ENCODE measurements at regions not wholly inside any gene's neighbourhood (a gene's known extent, or its start where the extent isn't known, plus 50 kb on each side); places are given as distances from the start of the nearest gene placed in this dataset.

GRCh38 chr5:96072138-96072790 lies 110.6 kb upstream of the ELL2 start:
- DNase-seq (ENCODE audit: low read depth), result no peak

DNA sequence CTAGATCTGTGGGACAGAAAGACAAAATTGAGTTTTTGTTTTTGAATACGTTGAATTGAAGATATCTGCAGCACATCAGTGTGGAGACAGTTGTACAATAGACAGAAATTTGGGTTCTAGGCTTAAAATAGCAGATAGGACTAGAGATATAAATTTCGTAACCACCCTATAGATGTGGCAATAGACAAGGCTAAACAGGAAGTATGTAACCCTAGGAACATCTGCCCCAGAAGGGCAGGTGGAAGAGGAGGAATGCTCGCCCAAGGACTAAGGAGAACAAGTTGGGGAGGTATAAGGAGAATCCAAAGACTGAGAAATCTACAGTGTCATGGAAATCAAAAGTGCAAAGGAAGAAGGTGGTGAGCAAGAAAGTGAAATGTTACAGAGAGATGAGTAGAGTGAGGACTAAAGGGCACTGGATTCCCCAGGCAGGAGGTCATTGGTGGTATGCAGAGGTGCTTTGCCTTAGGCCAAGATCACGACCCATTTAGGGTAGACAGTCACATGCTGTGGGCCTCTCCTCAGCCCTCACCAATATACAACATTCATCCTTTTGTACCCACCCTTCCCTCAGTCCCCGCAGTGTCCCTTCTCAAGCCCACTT lies 109.1 kb upstream of the ELL2 start:
- peak; percentile 56 for DNase-seq (ENCODE audit: low read depth)

DNA sequence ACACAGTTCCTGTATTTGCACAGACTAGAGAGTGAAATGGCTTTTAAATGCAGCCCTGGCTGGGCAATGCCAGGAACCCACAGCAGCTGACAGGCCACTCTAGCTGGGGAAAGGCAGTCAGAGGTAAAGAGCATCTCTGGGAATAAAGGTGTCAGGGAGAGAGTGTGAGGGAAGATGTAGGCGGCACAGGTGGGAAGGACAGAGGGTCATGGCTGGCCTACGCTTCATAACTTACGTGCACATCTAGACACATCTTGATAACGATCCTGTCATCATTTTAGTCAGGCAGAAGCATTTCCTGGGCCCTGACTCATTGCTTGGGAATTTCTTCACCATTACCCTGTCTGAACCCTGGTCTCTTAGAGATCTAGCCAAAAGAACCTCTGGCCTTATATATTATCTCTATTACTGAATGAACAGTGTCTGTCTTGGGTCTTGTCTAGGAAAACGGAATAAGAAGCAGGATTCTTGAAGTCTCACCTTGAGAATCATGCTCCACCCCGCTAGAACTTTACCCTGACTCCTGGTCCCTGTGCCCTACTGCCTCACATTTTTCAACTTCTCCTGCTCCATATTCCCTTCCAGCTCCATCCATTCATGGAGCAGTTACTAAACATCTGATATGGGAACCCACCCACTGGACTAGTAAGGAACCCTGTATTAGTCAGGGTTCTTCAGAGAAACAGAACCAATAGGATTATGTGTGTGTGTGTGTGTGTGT lies 106.4 kb upstream of the ELL2 start:
- DNase-seq (ENCODE audit: low read depth), result peak; percentile 93

DNA sequence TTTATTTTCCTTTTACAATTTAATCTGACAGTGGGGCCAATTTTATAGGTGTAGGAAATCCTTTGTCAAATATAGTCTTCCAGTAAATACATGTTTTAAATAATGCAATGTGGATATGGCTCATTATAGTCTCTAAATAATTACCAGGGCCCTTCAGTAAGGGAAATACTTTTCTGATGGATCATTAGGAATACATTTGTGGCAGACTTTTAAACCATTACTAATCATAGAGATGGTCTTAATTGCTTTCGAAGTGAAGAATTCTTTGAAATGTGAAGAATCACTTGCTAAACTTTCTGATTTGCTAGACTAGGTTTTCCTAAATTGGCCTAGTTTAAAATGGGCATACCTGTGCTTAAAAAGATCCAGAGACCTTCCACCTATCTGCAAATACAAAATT lies 105.6 kb upstream of the ELL2 start:
- DNase-seq (ENCODE audit: low read depth), result no peak

DNA sequence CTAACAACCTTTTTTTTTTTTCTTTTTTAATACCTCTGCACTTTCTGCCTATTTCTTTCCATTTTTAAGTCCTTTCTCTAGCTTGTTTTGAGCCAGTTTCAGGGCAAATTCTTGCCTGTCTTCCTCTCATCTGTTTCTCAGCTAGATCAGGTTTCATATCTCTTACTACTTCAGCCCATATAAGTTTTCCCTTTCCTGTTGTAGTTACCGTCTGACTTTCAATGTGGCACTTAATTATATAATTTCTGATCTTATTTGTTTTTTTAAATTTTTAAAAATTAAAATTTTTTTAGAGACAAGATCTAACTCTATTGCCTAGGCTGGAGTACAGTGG lies 104.7 kb upstream of the ELL2 start:
- no peak for DNase-seq (ENCODE audit: low read depth)

GRCh38 chr5:96065685-96066385 lies 104.2 kb upstream of the ELL2 start:
- DNase-seq (ENCODE audit: low read depth), result no peak

- no peak for DNase-seq (ENCODE audit: low read depth)
Measured at GRCh38 chr5:96064877-96065276, 103.2 kb upstream of the ELL2 start.

- no peak for DNase-seq (ENCODE audit: low read depth)
Measured at GRCh38 chr5:96062836-96063235, 101.2 kb upstream of the ELL2 start.

DNA sequence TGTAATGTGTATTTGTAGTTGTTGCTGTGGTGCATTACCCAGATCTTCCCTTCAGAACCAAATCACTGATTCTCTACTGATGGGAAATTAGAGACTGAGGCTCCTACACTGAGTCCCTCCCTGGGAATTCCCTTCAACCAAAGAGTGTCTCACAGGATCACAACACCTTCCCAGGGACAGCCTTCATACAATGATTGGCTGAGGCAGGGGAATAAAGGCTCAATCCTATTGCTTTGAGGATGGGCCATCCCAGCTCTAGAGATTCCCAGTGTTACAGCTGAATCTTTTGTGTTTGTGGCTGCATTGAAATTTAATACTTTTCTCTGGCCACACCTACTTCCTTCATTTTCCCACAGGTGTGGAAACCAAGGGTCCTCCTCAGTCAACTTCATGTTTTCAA lies 96.4 kb upstream of the ELL2 start:
- no peak for DNase-seq (ENCODE audit: low read depth)

GRCh38 chr5:96054311-96055030 lies 92.8 kb upstream of the ELL2 start:
- no peak for DNase-seq (ENCODE audit: low read depth)

GRCh38 chr5:96053063-96053735 lies 91.5 kb upstream of the ELL2 start:
- DNase-seq (ENCODE audit: low read depth), result no peak

GRCh38 chr5:96052374-96052773 lies 90.7 kb upstream of the ELL2 start:
- DNase-seq (ENCODE audit: low read depth), result no peak

DNA sequence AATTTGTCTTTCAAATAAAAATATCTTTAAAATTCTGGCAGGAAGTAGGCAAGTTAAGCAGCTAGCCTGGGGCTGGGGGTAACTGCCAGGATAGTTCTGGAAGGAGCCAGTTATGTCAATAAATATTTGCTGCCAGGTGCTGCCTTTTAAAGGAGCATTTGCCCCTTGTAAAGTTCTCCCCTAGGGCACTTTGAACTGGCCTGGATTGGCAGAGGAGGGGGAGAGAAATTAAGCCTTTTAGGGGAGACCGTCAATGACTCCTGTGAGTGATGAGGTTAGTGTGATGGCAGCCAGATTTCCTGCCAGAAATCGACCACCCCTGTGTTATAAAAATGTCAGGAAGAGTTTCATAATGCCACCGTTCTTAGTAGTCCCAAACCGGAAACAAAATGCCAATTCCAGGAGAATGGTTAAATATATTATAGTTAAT lies 89.8 kb upstream of the ELL2 start:
- DNase-seq (ENCODE audit: low read depth), result no peak

DNA sequence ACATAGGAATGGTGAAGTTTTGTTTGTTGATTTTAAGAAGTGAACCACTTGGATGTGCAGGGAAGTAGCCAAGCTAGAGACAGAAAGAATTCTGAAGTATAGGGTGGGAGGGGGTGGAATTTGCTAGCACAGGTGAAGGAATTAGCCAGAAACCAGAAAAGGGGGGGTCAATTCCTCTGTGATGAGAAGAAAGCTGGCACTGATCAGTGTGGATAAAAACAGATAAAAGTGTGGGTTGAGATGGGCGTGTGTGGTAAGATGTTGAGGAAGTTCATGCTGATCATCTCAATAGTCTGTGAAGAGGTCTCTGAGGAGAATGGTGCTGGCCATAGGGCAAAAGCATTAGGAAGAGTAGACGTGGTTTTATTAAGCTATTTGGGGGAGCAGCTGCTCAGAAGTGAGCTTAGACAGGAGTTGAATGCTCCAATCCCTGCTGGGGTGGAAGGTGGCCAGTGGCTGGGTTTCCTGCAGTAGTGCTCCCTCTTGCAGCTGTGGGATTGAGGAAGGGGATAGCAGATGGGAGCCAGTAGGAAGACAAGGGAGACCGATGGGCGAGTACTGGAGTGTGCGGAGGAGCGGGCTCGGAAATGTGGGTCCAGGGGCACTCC lies 88.7 kb upstream of the ELL2 start:
- no peak for DNase-seq (ENCODE audit: low read depth)

- DNase-seq (ENCODE audit: low read depth), result peak; percentile 95
Measured at GRCh38 chr5:96049398-96050272, 88.0 kb upstream of the ELL2 start.

- DNase-seq (ENCODE audit: low read depth), result no peak
Measured at GRCh38 chr5:96048763-96049162, 87.1 kb upstream of the ELL2 start.

GRCh38 chr5:96045888-96046287 lies 84.2 kb upstream of the ELL2 start:
- DNase-seq (ENCODE audit: low read depth), result no peak

DNA sequence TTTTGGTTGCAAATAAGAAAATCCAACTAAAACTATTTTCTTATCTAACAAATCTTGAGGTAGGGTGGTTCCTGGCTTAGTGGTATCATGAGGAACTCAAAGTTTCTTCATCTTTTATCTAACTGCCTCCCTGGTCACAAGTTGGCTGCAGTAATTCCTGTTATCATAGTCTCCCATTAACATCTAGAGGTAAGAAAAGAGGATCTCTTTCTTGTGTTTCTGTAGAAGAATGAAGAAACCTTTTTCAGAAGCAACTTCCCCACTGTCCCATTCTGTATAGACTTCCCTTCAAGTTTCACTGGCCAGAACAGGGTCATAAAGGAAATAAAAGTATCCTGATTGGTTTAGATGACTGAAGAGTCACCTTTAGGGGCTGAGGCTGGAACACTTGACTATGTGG lies 81.8 kb upstream of the ELL2 start:
- no peak for DNase-seq (ENCODE audit: low read depth)

GRCh38 chr5:96037128-96037527 lies 75.5 kb upstream of the ELL2 start:
- peak; percentile 65 for DNase-seq (ENCODE audit: low read depth)

DNA sequence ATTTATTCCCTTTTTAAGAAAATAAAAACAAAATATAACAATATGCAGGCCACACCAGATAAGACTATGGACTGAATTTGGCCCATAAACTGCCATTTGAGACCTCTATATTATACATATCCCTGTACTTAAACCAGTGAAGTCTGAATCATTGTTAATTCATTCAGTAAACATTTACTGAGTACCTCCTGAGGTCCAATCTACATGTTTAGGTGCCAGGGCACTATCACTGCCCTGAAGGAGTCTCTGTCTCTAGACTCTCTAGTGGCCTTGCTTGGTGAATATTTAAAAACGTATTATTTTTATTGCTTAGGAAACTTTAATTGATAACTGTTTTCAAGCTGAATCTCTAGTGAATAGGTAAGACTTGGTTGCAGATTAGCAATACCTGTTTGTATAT lies 74.7 kb upstream of the ELL2 start:
- no peak for DNase-seq (ENCODE audit: low read depth)
